GM12864 (cell line): ENCODE measurements at regions not wholly inside any gene's neighbourhood (a gene's known extent, or its start where the extent isn't known, plus 50 kb on each side); places are given as distances from the start of the nearest gene placed in this dataset.

Experiments
- DNase-seq: peaks from one replicate; pipeline ENCODE4 v3.0.0-alpha.2; 2011; ENCODE audit warnings: low read depth
- H3K4me3 ChIP-seq: 2 replicates; pipeline ENCODE4 v1.5.1; 2011; ENCODE audit warnings: mild to moderate bottlenecking, low read depth, low read length, control low read depth
- TF ChIP-seq, protein P1 (sequence below): IDR thresholded peaks from 2 replicates; pipeline ENCODE4 v1.5.1; 2011; ENCODE audit warnings: low read depth, mild to moderate bottlenecking, moderate library complexity, low read length, control low read depth, inconsistent platforms; ENCODE audit errors: missing control alignments

DNA sequence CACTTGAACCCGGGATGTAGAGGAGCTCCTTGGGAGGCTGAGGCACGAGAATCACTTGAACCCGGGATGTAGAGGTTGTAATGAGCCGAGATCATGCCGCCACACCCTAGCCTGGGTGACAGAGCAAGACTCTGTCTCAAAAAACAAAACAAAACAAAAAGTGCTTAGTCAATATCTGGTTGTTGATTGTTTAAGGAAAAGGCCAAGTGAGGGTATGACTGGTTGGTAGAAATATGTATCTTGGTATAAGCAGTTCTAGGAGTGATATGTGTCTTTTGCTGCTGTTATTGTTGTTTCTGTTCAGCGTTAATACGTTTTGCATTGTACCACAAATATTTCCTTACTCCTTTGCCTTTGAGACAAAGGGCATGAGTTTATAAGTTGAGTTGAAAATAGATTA lies 210.7 kb upstream of the DMRT1 start:
- TF ChIP-seq, protein P1, sequence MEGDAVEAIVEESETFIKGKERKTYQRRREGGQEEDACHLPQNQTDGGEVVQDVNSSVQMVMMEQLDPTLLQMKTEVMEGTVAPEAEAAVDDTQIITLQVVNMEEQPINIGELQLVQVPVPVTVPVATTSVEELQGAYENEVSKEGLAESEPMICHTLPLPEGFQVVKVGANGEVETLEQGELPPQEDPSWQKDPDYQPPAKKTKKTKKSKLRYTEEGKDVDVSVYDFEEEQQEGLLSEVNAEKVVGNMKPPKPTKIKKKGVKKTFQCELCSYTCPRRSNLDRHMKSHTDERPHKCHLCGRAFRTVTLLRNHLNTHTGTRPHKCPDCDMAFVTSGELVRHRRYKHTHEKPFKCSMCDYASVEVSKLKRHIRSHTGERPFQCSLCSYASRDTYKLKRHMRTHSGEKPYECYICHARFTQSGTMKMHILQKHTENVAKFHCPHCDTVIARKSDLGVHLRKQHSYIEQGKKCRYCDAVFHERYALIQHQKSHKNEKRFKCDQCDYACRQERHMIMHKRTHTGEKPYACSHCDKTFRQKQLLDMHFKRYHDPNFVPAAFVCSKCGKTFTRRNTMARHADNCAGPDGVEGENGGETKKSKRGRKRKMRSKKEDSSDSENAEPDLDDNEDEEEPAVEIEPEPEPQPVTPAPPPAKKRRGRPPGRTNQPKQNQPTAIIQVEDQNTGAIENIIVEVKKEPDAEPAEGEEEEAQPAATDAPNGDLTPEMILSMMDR, result no peak
- H3K4me3 ChIP-seq, result no peak overlapping the region
- DNase-seq, result no peak

DNA sequence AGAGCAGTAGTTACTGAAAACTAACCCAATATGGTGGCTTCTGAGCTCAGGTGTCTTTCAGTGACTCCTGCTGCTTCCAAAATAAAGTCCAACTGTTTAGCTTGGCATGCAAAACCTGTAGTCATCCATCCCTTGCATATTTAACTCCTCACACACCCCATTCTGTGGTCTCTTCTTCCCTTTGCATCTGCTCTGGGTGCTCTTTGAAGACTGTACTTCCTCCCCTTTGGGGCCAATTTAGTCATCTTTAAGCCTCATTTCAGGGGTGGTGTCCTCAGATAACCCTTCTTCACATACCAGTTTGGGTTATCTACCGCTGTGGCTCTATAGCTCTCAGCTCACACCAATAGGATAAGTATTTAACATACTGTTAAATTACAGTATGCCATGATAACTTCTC lies 209.9 kb upstream of the DMRT1 start:
- no peak for DNase-seq
- TF ChIP-seq, protein P1, result no peak
- H3K4me3 ChIP-seq, result no peak overlapping the region

DNA sequence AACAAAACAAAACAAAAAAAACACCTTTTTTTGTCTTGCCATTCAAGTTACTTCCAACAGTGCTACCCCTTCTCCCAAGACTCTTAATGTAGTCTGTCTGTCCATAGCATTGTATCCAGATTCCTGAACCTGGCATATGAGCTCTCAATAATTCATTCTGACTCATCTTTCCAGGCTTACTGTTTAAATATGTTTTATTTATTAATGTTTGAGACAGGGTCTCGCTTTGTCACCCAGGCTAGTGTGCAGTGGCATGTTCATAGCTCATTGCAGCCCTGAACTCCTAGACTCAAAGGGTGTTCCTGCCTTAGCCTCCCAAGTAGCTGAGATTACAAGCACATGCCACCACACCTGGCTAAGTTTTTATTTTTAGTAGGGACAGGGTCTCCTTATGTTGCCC lies 208.0 kb upstream of the DMRT1 start:
- TF ChIP-seq, protein P1, result no peak
- DNase-seq, result no peak

DNA sequence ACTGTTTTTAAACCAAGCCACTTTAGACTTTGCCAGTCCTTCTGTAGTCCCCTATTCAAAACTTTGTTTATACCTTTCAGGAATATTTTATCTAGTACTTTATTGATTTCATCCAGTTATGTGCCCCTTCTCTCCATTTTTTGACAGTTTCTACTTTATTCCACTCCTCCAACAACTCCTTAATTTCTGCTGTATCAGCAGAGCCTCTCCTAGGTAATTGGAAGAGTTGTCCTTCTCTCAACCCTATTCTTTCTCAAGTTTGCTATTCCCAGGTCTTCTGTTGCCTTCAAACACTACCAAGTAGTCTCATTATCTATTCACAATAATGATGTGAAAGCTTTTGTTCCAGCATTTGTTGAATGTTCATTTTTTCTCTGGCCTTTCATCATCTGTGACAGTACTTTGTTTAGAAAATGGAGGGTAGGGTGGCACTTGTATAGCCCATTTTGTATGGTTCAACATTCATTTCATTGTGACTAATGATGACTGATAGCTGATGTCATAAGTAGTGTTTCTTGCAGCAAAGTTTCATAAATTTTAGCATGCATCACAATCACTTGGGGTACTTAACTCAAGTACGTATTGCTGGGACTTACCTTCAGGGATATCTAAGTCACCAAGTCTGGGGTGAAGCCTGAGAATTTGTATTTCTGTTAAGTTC lies 204.4 kb upstream of the DMRT1 start:
- TF ChIP-seq, protein P1, result no peak
- no peak overlapping the region for H3K4me3 ChIP-seq
- no peak for DNase-seq

More for the DNA sequence above, 208.0 kb upstream of the DMRT1 start:
- no peak overlapping the region for H3K4me3 ChIP-seq

DNA sequence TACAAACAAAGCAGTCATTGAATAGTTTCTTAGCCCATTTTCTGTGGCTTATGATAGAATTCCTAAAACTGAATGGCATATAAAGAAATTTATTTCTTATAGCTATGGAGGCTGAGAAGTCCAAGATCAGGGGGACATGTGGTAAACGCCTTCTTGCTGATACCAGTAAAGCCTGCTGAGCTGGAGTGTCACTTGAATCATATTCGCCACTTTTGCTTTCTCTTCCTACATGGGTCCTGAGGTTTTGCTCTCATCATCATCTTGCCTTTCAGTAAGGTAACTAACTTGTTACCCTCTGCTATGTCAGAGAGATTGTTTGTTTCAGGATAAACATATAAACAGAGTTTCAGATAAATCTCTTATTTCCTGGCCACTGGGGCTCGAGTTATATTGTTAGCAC lies 203.3 kb upstream of the DMRT1 start:
- TF ChIP-seq, protein P1, result no peak
- H3K4me3 ChIP-seq, result no peak overlapping the region
- DNase-seq, result no peak

DNA sequence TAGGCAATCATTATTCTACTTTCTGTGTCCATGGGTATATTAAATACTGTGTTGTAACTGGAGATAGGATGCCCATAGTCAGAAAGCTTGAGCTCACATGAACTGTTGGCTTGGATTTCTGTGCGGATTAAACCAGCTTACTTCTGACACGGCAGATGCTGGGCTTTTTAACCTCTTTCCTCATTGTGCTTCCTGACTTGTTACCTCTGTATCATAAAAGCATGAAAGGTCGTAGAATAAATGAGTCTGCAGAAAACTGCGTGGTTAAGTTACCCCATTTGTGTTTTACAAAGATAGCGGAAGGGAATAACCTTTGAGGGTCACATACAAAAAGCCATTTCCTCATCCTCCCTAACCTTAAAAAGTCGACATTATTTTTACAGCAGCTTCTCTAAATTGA lies 199.5 kb upstream of the DMRT1 start:
- no peak overlapping the region for H3K4me3 ChIP-seq
- TF ChIP-seq, protein P1, result no peak
- no peak for DNase-seq

DNA sequence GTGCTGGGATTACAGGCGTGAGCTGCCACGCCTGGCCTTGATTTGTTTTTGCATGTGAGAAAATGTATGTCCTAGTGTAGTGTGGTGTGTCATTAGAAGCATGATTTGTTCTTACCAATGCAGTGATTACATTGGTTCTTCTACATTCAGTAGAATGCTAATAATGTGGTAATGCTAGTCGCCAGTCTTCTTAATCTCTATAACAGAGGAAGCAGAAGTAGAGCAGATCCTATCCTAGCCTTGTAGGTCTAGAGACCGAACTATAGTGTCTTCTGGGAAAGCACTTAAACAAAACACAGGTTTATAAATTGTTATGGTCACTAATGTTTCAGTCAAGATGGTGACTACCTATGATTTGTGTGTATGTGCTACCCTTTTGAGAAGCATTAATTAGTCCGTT lies 197.5 kb upstream of the DMRT1 start:
- DNase-seq, result no peak
- no peak overlapping the region for H3K4me3 ChIP-seq
- TF ChIP-seq, protein P1, result no peak
